Hepatocyte (in vitro differentiated cells): ENCODE measurements at regions not wholly inside any gene's neighbourhood (a gene's known extent, or its start where the extent isn't known, plus 50 kb on each side); places are given as distances from the start of the nearest gene placed in this dataset.

ENCODE experiments used
- CTCF ChIP-seq: fragments of 200-600 bp; sonication (generic); IDR thresholded peaks from 2 replicates; pipeline ENCODE4 v1.5.1; 2016; ENCODE audit warnings: antibody characterized with exemption, mild to moderate bottlenecking; ENCODE audit not compliant: poor library complexity
- EZH2 ChIP-seq: fragments of 200-600 bp; sonication (generic); IDR thresholded peaks from 2 replicates; pipeline ENCODE4 v1.6.1; 2016; ENCODE audit warnings: antibody characterized with exemption, mild to moderate bottlenecking, borderline replicate concordance

GRCh38 chr18:51541230-51541629 is 343.7 kb upstream of the MEX3C start:
- TF ChIP-seq CTCF: no peak
- no peak for TF ChIP-seq EZH2
